ES-I3 (cell line): ENCODE measurements at regions not wholly inside any gene's neighbourhood (a gene's known extent, or its start where the extent isn't known, plus 50 kb on each side); places are given as distances from the start of the nearest gene placed in this dataset.

Experiments
- H3K36me3 ChIP-seq: 2 replicates; pipeline ENCODE4 v1.6.1; 2013; ENCODE audit warnings: mild to moderate bottlenecking, low read length, control low read depth, moderate library complexity; ENCODE audit not compliant: insufficient read depth
- H3K4me1 ChIP-seq: 2 replicates; pipeline ENCODE4 v1.6.1; 2013; ENCODE audit warnings: mild to moderate bottlenecking, control low read depth, low read length; ENCODE audit not compliant: insufficient read depth
- H3K9ac ChIP-seq: 2 replicates; pipeline ENCODE4 v1.6.1; 2013; ENCODE audit warnings: low read depth, mild to moderate bottlenecking, low read length, moderate library complexity
- H3K9me3 ChIP-seq: 2 replicates; pipeline ENCODE4 v1.6.1; 2013; ENCODE audit warnings: mild to moderate bottlenecking, low read length, moderate library complexity; ENCODE audit not compliant: control insufficient read depth, insufficient read depth

DNA sequence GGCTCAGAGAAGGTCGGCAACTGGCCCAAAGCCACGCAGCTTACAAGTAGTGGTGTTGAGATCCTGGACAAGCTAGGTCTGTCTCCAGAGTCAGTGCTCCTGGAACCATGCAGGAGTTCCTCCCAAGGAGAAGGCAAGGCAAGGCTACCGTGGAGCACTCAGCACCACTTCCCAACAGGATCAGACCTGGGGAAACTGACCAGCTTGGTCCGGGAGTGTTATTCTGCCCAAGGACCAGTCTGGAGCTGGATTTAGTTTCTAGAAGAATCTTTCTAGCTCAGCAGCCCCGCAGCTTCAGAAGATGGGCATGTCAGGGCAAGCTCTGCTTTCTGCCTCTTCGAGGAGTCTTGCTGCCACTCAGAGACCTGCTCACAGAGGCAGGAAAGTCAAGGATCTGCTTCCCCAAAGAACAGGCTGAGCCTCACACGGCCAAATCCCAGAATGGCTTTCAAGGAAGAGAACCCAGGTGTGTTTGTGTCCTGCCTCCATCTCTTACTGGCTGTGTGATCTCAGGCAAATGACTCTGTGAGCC, 302.8 kb downstream of the MATN1 start:
- H3K36me3 ChIP-seq = no peaks in the 10 kb centered on the region
- no peak overlapping the region for H3K9ac ChIP-seq
- H3K9me3 ChIP-seq = no peaks in the 10 kb centered on the region
- no peaks in the 10 kb centered on the region for H3K4me1 ChIP-seq

DNA sequence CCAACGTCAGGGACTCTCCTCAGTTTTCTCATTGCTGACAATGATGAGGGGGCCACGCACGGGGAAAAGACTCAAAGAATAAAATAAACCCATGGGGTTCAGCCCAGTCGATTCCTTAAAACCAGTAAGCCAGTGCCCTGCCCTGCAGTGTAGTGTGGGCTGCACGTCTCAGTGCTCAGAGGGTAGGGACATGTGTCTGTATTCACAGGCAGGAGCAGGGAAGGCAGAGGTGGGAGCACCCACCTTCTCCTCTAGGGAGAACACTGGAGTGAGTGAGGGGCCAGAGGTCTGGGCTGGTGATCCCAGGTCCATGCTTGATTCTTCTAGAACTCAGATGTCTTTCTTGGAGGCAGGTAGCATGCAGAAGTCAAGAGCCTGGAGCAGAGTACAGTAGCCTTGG, 303.6 kb downstream of the MATN1 start:
- H3K9ac ChIP-seq = no peak overlapping the region
- H3K9me3 ChIP-seq = no peaks in the 10 kb centered on the region
- H3K4me1 ChIP-seq = no peaks in the 10 kb centered on the region
- H3K36me3 ChIP-seq = no peaks in the 10 kb centered on the region

DNA sequence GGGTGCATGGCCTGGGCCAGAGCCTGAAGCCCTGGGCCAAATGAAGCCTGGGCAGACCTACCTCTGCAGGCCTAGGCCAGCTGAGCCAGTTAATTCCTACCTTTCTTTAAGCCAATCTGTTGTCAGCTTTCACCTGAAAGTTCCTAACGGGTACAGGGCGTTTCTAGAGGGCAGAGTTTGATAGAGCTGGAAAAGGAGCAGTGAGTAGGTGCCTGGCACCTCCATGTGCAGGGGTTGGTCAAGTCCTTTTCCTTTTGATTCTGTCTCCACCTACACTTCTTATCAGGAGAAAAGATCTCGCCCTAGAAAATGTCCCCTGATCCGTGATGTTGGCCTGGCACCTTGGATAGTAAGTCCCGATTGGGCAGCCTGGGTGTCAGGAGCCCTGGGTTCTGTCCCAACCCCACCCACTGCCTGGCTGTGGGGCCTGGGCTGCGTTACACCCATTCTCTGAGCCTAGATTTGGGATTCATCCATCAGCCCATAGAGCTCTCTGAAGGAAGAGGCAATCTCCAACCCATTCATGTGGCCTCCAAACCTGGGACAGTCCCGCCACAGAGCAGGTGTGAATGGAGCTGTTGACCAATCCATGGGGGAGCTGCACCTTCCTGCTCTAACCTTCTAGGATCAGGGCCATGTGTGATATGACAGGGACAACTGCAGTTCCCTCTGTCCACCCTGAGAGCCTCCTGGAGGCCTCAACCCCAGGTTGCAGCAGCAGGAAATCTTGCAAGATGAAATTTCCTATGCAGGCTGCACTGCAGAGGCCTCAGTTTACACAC, 304.3 kb downstream of the MATN1 start:
- no peaks in the 10 kb centered on the region for H3K4me1 ChIP-seq
- no peaks in the 10 kb centered on the region for H3K9me3 ChIP-seq
- no peak overlapping the region for H3K9ac ChIP-seq
- no peaks in the 10 kb centered on the region for H3K36me3 ChIP-seq

DNA sequence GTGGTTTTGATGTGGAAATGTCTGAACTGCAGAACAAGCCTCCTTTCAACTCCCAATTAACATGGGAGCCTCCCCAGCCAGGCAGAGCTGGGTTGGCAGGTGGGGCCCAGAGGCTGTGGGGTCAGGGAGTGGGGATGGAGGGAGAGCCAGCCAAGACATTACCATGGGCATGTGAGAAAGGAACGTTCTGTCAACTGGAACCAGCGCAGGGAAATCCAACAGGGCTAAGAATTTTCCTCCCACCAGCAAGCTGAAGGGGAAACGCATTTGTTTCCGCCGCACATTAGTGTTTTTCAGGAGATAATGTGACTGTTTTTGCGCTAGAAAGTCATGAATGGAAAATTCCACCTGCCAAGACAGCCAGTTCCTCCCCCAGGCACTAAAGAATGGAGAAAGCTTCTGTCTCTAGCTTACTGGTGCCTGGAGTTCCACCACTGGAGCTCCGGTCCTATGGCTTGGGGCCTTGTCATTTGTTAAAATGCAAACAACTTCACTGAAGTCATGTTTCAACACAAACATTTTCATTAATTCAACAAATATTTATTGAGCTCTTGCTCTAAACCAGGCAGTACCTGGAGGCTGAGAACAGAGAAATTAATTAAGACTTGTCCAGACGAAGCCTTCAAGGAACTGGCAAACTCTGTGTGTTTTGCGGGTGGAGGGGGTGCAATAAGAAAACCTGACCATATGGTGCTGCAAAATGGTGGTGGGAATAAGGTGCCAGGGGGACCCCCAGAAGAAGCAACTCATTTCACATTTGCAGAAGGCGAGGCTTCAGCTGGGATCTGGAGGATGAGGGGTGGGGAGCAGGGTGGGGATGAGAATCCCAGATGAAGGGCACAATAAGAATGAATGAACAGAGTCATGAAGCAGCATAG, 305.1 kb downstream of the MATN1 start:
- Histone ChIP-seq H3K9me3 (no peaks in the 10 kb centered on the region), H3K9ac (no peak overlapping the region), H3K36me3 (no peaks in the 10 kb centered on the region), H3K4me1 (no peaks in the 10 kb centered on the region)

DNA sequence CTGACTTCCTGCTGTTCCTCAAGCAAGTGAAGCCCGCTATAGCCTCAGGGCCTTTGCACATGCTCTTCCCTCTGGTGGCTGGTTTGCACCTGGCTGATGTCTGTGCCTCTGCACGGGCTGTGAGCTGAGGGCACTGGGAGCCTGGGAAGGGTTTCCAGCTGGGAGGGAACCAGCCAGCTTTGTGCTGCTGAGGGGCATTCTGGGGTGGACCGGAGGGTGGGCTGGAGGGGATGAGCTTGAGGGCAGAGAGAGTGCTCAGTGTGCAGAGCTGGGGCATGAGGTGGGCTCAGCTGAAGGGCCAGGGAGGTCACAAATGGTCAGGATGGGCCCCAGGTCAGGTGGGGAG, 305.7 kb downstream of the MATN1 start:
- H3K36me3 ChIP-seq = no peaks in the 10 kb centered on the region
- H3K9me3 ChIP-seq = no peaks in the 10 kb centered on the region
- H3K9ac ChIP-seq = no peak overlapping the region
- no peaks in the 10 kb centered on the region for H3K4me1 ChIP-seq

DNA sequence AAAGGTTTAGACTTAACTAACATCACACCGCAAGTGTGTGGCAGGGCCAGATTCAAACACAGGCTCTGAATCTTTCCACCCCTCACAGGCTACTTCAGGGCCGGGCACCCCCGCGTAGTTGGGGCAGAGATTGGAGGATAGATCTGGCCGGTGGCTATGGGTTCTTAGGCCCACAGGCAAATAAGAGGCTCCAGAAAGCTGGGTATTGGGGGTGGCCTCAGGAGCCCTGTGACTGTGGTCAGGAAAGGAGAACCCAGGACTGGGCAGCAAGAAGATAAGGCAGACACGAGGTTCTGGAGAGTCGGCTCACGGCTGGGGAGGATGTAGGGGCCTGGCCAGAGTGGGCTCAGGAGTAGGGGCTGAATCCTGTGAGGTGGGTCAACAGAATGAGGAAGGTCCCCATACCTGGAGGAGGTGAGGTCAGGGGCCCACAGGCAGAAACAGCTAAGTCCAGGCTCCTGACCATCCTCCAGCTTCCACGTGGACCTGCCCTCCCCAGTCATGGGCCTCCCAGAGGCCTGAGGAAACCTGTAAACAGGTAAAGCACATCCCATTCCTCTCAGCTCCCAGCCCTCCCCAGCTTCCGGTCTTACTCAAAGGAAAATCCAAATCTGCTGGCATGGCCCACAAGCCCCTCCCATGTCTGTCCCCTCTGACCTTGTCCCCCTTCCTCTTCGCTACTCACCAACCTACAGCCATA, 306.2 kb downstream of the MATN1 start:
- no peaks in the 10 kb centered on the region for H3K36me3 ChIP-seq
- H3K9ac ChIP-seq = no peak overlapping the region
- no peaks in the 10 kb centered on the region for H3K4me1 ChIP-seq
- H3K9me3 ChIP-seq = no peaks in the 10 kb centered on the region

DNA sequence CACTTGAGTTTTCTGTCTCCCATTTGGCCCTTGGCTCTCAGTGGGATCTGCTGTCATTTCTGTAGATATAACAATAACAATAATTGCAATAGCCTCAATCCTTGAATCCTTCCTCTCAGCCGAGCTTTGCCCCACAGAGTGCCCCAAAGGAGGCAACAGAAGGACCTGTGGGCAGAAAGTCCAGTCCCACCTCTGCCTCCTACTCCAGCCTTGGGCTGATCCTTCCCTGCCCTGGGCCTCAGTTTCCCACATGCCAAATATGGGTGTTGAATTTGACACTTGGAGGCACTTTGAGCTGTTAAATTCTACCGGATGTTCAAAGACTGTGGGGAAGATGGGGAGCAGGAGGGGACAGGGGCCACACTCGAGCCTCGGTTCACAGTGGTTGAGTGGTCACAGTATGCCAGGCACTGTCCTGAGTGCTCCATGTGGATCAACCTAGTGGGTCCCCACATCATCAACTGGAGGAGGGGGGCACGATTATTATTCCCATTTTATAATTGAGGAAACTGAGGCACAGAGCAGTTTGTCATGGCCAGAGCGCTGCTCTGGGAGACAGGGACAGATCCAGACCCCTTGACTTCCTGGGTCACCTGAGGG, 307.1 kb downstream of the MATN1 start:
- Histone ChIP-seq H3K4me1 (no peaks in the 10 kb centered on the region), H3K36me3 (no peaks in the 10 kb centered on the region), H3K9me3 (no peaks in the 10 kb centered on the region), H3K9ac (no peak overlapping the region)

DNA sequence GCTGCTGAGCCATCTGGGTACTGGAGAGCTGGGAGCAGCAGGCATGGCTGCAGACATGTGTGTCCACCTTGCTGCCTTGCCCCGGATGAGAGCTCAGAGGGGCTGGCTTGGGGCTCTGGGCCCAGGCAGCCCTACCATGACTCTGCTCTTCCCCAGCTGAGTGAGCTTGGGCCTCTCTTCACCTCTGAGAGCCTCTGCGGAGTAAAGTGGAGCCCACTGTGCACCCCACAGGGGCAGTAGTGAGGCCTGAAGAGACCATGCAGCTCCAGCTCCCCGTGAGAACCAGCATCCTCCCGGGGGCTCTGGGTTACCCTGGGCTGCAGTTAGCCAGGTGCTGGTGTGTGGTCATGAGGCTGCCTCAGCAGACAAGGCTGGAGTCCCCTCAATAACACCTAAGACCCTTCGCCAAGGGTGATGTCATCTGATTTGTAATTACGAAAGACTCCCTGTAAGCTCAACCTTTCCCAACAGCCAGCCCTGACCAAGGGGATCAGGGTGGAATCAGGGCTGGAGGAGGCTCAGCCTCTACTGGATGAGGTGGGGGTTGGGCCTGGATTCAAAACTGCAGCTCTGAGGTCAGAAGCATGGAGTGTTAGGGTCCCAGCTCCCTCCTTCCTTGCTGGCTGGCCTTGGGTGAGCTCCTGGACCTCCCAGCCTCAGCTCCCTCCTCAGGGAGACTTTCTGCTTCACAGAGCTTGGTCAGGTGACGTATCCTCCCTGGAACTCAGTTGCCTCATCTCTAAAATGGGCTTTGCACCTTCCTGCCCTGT, 308.0 kb downstream of the MATN1 start:
- Histone ChIP-seq H3K4me1 (no peaks in the 10 kb centered on the region), H3K36me3 (no peaks in the 10 kb centered on the region), H3K9me3 (no peaks in the 10 kb centered on the region), H3K9ac (no peak overlapping the region)

DNA sequence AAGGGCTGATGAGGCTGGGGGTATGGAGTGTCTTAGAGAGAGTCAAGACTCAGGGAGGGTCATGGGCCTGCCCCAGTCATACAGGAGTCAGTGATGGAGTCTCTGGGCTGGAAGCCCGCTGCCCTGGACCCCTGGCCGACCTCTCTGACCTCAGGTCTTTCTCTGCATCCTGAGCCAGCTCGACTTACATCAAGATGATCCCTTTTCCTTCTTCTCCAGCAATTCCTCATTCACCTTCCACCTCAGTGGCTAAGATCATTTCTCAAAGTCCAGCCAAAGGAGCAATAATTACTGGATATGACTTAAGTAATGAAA, 308.6 kb downstream of the MATN1 start:
- Histone ChIP-seq H3K36me3 (no peaks in the 10 kb centered on the region), H3K4me1 (no peaks in the 10 kb centered on the region), H3K9me3 (no peaks in the 10 kb centered on the region), H3K9ac (no peak overlapping the region)

DNA sequence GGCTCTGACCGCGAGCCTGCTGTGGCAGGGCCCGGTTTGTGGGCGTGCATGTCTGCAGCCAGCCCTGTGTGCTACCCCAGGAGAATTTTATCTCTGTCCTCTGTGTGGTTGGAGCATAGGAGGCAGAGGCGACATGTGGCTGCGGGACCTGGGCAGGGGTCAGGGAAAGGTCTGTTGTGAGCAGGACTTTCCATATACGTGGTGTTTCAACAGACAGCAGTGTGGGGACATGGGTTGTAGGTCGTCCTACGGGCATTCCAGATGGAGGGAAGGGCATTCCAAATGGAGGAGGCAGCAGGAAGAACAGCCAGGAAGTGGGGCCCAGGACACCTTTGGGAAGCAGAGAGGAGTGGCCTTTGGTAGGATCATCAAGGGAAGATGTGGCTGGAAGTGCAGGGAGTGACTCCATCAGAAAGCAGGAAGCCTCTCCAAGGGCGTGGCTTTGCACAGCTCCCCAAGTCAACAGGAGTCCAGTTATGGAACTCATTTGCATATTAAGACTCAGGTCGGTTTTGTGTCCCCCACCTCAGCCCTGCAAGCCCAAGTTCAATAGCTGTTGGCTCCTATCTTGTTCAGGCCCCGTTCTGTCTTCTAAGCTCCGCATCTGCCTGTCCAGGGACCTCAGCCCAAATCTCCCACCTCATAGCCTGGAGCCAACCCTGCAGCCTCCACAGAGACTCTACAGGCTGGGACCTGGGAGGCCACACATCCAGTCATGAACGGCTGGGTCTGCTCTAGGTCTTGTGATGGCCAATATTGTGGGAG, 309.1 kb downstream of the MATN1 start:
- no peaks in the 10 kb centered on the region for H3K9me3 ChIP-seq
- H3K36me3 ChIP-seq = no peaks in the 10 kb centered on the region
- no peaks in the 10 kb centered on the region for H3K4me1 ChIP-seq
- H3K9ac ChIP-seq = no peak overlapping the region

DNA sequence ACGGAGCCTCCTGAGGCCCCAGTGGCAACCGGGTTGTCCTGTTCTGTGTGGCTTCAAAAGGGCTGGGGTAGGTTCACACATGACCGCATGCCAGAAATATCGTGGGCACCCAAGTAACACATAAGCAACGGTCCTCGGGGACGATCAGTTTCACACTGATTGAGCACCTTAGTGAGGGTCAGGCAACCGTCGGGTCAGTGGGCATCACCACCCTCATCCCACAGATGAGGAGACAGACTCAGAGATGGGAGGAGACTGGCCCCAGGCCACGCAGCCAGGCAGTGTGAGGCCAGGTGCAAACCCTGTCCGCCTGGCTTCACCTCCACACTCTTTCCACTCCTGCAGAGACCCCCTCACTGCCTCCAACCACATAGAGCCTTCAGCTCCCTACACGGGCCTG, 309.8 kb downstream of the MATN1 start:
- H3K36me3 ChIP-seq = no peaks in the 10 kb centered on the region
- no peaks in the 10 kb centered on the region for H3K4me1 ChIP-seq
- no peaks in the 10 kb centered on the region for H3K9me3 ChIP-seq
- no peak overlapping the region for H3K9ac ChIP-seq

DNA sequence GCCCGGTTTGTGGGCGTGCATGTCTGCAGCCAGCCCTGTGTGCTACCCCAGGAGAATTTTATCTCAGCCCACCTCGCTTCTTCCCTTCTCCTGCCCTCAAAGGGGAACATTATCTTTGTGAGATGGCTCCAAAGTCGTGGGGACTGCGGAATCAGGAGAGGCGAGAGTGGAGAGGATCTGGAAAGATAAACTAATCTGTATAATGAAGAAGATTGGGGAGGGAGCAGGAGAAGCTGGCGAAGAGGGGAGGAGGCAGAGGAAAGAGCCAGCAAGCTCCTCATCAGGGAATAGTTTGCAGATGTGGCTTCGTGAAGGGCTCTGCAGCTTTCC, 310.3 kb downstream of the MATN1 start:
- H3K4me1 ChIP-seq = no peaks in the 10 kb centered on the region
- H3K36me3 ChIP-seq = no peaks in the 10 kb centered on the region
- H3K9ac ChIP-seq = no peak overlapping the region
- no peaks in the 10 kb centered on the region for H3K9me3 ChIP-seq

DNA sequence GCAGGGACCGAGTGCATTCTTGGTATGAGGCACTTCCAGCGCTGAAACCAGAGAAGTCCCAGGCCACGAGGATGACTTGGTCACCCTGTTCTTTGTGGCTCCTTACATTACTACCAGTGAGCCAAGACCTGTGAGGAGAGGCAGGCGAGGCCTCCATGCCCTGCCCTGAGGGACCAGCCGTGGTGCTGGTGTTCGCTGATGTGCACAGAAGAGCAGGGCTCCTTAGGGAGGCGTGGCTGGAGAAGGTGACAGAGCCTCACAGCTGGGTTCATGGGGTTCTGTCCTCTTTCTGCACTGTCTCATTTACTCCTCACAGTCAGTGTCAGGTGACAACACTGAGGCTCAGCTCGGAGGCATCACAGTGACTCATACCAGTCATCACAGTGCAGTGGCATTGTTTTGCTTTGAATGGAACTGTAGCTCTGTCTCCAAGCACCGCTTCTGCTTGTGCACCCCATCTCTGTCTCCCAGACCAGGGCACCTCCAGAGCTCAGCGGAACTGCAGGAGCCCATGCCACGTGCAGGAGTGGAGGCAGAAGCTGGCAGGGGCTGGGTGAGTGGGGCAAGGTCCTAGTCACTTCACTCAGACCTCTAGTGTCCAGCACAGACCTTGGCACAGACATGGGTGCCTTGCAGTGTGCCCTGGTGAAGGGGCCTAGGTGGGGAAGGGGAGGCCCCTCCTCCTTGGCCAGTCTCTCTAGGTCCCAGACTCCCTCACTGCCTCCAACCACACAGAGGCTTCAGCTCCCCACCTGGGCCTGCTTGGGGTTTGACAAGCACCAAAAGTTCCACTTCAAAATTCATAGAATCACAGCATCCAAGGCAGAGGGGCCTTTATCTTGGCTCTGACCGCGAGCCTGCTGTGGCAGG, 310.9 kb downstream of the MATN1 start:
- H3K9me3 ChIP-seq = no peaks in the 10 kb centered on the region
- no peaks in the 10 kb centered on the region for H3K36me3 ChIP-seq
- H3K4me1 ChIP-seq = no peaks in the 10 kb centered on the region
- no peak overlapping the region for H3K9ac ChIP-seq
